ENCODE measurements at regions not wholly inside any gene's neighbourhood (a gene's known extent, or its start where the extent isn't known, plus 50 kb on each side); places are given as distances from the start of the nearest gene placed in this dataset.

DNA sequence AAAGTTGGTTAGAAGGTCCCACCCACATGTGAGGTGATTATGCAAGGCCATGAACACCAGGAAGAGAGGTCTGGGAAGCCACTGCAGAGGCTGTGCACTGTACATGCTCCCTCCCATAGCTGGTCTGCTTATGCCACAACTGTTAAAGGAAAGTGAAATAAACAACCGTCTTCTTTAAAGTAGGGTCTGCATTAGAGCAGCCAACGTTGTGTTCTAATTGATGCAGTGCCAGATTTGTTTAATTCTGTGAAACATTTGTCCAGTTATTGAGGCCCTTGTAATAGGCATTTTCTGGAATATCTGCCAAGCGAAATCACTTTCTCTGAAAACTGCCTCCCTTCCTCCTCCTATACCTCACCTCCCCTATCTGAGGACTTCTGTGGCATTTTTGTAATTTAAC lies 224.0 kb upstream of the LNX1 start:
- H3K36me3 ChIP-seq, result no peaks in the 10 kb centered on the region
- no peaks in the 10 kb centered on the region for H3K9me3 ChIP-seq
- peak overlapping the region; percentile 33 for H3K27ac ChIP-seq
- DNase-seq (no peak), ATAC-seq (no peak)
- intact Hi-C loops (cut with DNase I), result no loop called here
- no peaks in the 10 kb centered on the region for H3K27me3 ChIP-seq (ENCODE audit: low read depth)
- H3K4me1 ChIP-seq, result no peaks in the 10 kb centered on the region
- H3K4me3 ChIP-seq, result no peak overlapping the region
- no peak for TF ChIP-seq CTCF (IDR thresholded peaks at IDR 0.05)

DNA sequence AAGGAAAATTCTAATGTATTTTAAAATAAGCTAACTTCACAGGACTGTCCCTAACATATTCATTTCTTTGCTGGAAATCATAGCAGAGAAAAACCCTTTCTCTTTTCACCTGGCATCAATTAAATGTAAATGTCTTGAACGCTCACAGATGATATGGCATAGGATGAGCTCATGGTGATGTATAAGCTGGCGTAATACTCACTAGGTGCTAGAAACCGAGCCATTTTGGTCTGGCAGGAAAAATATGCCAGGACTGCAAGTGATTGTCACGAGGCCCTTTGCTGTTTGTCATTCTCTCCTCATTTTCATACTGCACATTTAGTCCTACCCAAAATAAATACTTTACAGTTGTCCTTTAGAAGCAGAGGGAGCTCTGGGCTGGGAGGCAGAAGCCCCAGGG lies 222.7 kb upstream of the LNX1 start:
- Histone ChIP-seq H3K4me1 (no peaks in the 10 kb centered on the region), H3K27me3 (ENCODE audit: low read depth) (no peaks in the 10 kb centered on the region), H3K36me3 (no peaks in the 10 kb centered on the region), H3K4me3 (no peak overlapping the region), H3K9me3 (no peaks in the 10 kb centered on the region), H3K27ac (no peak overlapping the region)
- TF ChIP-seq CTCF (IDR thresholded peaks at IDR 0.05), result no peak
- DNase-seq (no peak), ATAC-seq (peak in 1 of 2 donors; percentile 33)
- intact Hi-C loops (cut with DNase I), result no loop called here

DNA sequence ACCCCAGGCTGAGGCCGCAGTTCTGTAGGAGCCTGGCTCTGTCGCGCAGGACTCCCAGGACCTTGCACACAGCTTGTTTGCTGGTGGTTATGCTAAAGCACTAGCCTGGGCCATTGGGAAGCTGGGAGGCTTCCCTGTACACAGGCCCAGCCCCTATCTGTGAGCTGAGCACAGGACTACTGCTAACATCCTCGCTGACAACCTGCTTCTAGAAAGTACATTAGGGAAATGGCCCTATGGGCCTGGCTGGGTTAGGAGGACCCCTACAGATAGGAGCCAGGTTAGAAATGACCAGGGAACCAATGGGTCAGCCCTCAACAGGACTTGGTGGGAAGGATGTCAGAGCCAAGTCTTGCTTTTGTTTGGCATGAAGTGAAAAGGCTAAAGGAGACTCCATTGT lies 219.4 kb upstream of the LNX1 start:
- no peaks in the 10 kb centered on the region for H3K27me3 ChIP-seq (ENCODE audit: low read depth)
- ATAC-seq, result no peak
- intact Hi-C loops (cut with DNase I), result no loop called here
- DNase-seq, result no peak
- no peak overlapping the region for H3K4me3 ChIP-seq
- H3K36me3 ChIP-seq, result no peaks in the 10 kb centered on the region
- no peaks in the 10 kb centered on the region for H3K4me1 ChIP-seq
- no peaks in the 10 kb centered on the region for H3K9me3 ChIP-seq
- H3K27ac ChIP-seq, result no peak overlapping the region
- TF ChIP-seq CTCF (IDR thresholded peaks at IDR 0.05), result no peak

DNA sequence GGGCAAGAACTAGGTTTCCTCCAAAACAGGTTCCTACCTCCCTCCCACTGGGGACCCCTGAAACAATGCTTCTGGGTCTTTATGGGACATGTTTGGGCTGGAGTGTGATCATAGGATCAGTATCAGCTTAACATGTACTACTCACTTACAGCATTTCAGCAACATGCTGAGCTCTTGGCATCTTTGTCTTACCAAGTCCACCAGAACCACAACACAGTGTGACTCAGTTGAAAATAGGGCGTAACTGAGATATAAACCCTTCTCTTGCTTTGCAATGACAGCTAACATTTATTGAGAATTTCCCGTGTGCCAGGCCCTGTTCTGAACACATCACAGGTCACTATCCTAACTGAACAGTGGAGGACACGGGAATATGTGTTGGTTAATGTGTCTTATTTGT lies 218.5 kb upstream of the LNX1 start:
- no peaks in the 10 kb centered on the region for H3K36me3 ChIP-seq
- no peak for ATAC-seq
- TF ChIP-seq CTCF (IDR thresholded peaks at IDR 0.05), result no peak
- no peak for DNase-seq
- no peak overlapping the region for H3K27ac ChIP-seq
- H3K4me3 ChIP-seq, result no peak overlapping the region
- intact Hi-C loops (cut with DNase I), result loop anchor here (10.0 kb wide), 1 partner anchor 615 kb away; no protein-coding TSS in a partner anchor
- H3K4me1 ChIP-seq, result no peaks in the 10 kb centered on the region
- no peaks in the 10 kb centered on the region for H3K9me3 ChIP-seq
- no peaks in the 10 kb centered on the region for H3K27me3 ChIP-seq (ENCODE audit: low read depth)

DNA sequence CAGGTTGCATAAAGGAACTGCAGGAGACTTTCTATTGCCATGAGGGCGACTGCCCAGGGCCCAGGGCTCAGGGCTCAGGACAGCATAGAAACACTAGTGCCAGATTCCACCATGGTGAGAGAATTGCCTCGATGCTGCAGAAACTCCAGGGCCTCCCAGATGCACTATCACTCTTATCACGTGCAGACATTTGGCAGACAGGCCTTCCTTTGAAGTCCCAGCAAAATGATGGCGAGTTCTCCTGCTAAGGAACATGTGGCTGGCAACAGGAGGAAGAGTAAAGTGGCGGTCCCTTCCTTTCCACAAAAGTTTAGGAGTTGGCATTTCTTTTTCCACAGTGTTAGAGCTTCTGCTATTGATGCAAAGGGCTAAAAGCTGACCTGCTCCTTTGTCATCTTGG lies 214.0 kb upstream of the LNX1 start:
- Histone ChIP-seq H3K36me3 (no peaks in the 10 kb centered on the region), H3K4me3 (no peak overlapping the region), H3K9me3 (no peaks in the 10 kb centered on the region), H3K4me1 (no peaks in the 10 kb centered on the region), H3K27me3 (ENCODE audit: low read depth) (no peaks in the 10 kb centered on the region), H3K27ac (no peak overlapping the region)
- ATAC-seq (no peak), DNase-seq (no peak)
- intact Hi-C loops (cut with DNase I), result loop anchor here (10.0 kb wide), 1 partner anchor 610 kb away; no protein-coding TSS in a partner anchor
- no peak for TF ChIP-seq CTCF (IDR thresholded peaks at IDR 0.05)

GRCh38 chr4:53804719-53805118 lies 213.4 kb upstream of the LNX1 start:
- no peak overlapping the region for H3K27ac ChIP-seq
- intact Hi-C loops (cut with DNase I), result loop anchor here (10.0 kb wide), 1 partner anchor 610 kb away; no protein-coding TSS in a partner anchor
- peak; percentile 55 for TF ChIP-seq CTCF (IDR thresholded peaks at IDR 0.05)
- no peaks in the 10 kb centered on the region for H3K9me3 ChIP-seq
- no peak overlapping the region for H3K4me3 ChIP-seq
- no peaks in the 10 kb centered on the region for H3K36me3 ChIP-seq
- H3K27me3 ChIP-seq (ENCODE audit: low read depth), result no peaks in the 10 kb centered on the region
- peak; percentile 65 for DNase-seq
- ATAC-seq, result peak; percentile 61 to 68
- no peaks in the 10 kb centered on the region for H3K4me1 ChIP-seq
